HG02885 (cell line): ENCODE measurements at regions not wholly inside any gene's neighbourhood (a gene's known extent, or its start where the extent isn't known, plus 50 kb on each side); places are given as distances from the start of the nearest gene placed in this dataset.

ENCODE experiments used
- ATAC-seq: cut with Tn5 transposase; IDR thresholded peaks from one replicate; pipeline ENCODE4 v1.9.1; 2021; ENCODE audit warnings: mild to moderate bottlenecking; ENCODE audit not compliant: unreplicated experiment, poor library complexity

DNA sequence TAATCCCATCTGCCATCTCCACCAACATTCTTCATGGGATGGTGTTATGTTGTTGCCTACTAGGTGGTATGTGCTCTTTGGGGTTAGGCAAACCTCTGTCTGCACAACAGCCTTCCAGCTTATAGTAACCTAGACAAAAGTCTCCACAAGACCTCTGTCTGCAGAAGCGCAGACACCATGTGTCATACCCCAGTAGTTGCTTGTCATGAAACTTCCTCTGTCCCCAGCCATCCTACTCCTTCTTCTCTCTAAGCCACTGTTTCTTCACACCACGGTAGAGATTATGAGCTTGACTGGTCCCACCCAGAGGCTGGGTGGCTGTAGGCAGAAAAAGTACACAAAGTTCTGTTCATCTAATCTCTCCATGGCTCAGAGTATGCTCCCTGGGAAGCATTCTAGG lies 100.3 kb downstream of the MAF start:
- ATAC-seq, result no peak

DNA sequence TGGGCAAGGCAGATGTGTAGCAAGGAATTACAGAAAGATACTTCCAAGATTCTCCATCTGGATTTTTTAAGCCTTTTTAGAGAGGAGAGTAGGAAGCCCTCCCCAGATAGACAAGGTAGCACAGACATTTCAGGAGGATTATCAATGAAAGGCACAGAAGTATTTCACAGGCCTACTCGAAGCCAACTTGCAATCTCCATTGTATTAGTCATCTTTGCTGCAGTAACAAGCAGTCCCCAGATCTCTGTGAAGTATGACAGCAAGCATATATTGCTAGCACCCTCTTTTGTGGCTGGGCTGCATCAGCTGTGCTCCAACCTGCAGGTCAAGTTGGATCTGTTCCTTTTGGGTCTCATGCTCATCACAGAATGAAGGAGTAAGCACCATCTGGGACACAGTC lies 101.6 kb downstream of the MAF start:
- no peak for ATAC-seq

GRCh38 chr16:79497606-79498350 lies 102.8 kb downstream of the MAF start:
- ATAC-seq, result no peak

GRCh38 chr16:79493911-79494310 lies 106.6 kb downstream of the MAF start:
- no peak for ATAC-seq

GRCh38 chr16:79492036-79492435 lies 108.5 kb downstream of the MAF start:
- no peak for ATAC-seq

DNA sequence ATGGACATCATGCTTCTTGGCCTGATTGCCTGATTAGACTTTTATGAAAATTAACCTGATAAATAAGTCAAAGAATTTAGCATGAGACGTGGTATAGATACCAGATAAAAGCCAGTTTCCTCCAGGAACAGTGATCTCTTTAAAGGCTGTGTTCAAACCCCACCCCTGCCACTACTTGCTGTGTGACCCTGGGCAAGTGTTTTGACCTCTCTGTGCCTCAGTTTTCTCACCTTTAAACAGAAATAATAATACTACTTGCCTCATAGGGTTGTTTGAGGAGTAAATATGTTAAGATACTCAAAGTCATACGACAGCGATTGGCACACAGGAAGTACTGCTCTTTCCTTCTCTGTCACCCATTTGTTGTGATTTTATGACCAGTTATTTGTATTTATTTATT lies 115.5 kb downstream of the MAF start:
- ATAC-seq, result no peak

DNA sequence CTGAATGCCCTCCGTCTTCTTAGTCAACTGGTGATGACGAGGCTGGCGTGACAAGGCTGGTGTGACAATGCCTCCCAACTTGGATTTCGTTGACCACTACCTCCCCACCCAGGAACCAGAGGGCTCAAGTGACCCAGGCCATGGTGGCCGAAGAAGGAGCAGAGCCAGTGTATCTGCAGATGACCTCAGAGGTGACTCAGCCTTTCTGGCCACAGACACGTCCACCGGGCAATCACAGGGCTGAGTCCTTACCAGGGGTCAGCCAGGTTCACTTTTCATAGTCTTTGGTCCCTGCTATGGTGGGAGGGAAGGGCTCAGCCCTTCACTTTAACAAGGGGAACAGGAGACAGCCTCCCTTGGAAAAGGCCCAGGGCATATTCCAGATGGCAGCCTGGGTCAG lies 116.3 kb downstream of the MAF start:
- ATAC-seq, result no peak

- ATAC-seq, result no peak
These were observed 117.2 kb downstream of the MAF start for GRCh38 chr16:79483336-79483735.

GRCh38 chr16:79482011-79482410 lies 118.5 kb downstream of the MAF start:
- no peak for ATAC-seq

- no peak for ATAC-seq
These were observed 119.6 kb downstream of the MAF start for GRCh38 chr16:79480929-79481328.

DNA sequence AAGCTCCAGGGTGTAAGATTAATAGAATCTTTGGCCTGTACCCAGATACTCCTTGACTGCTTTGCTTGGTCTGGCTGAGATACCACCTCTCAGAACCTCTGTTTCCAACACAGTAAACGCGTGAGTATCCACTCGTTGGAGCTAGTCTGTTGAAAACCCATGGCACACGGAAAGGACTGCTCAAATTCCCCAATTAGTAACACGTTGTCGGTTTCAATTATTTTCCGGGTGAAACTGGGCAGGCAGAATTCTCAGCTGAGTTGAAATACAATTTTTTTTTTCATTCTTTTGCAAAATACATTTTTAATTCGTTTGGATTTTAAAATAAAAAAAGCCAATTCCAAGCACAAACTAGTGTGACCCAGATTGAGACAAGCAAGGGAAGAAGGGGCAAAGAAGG lies 120.5 kb downstream of the MAF start:
- ATAC-seq, result no peak

GRCh38 chr16:79476580-79476979 lies 124.0 kb downstream of the MAF start:
- ATAC-seq, result no peak

- no peak for ATAC-seq
These were observed 124.7 kb downstream of the MAF start for GRCh38 chr16:79475841-79476240.

DNA sequence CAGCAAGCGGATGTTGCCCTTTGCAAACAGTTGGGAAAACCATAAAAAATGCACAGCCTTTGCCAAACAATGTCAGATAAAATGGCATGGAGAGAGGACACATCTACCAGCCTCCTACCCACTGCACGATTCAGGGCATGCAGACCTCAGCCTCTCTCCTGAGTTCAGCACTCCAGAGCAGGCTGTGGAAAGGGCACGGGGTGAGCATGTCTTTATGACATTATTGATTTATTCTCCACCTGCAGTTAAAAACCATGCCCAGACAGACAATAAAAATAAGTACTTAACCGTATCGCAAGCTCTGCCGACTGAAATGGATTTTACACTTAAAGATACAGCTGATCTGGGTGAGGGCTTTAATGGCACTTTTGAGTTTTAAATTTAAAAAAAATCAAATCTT lies 127.1 kb downstream of the MAF start:
- ATAC-seq, result no peak

DNA sequence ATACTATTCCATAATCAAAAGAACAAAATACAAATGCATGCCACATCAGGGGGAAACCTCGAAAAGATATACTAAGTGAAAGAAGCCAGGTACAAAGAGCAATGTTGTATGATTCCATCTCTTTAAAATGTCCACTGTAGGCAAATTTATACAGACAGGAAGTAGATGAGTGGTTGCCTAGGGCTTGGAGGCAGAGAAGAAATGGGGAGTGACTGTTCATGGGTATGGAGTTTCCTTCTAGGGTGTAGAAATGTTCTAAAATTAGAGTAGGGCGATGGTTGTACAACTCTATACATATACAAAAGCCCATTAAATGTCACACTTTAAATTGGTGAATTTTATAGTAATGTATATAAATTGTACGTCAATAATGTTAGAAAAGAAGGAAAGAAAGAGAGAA lies 128.1 kb downstream of the MAF start:
- ATAC-seq, result no peak

DNA sequence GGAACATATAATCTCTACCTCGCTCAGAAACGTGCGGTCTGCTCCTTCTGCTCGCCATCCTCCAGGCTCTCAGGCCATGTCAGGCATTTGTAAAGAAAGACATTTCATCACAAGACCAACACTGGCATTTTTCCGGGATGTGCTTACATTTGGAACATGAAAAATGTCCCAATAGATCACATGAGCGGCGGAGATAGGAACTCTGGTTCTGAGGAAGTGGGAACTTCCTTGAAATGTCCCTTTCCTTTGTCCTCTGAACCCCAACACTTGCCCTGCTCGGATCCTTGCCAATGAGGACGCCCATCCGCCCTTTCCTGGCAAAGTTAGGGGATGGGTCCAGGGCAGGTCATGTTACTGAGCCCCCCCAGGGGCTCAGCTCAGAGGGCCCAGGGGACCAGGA lies 130.5 kb downstream of the MAF start:
- no peak for ATAC-seq

- ATAC-seq, result no peak
These were observed 131.9 kb downstream of the MAF start for GRCh38 chr16:79468631-79469030.

GRCh38 chr16:79468121-79468552 lies 132.4 kb downstream of the MAF start:
- no peak for ATAC-seq

DNA sequence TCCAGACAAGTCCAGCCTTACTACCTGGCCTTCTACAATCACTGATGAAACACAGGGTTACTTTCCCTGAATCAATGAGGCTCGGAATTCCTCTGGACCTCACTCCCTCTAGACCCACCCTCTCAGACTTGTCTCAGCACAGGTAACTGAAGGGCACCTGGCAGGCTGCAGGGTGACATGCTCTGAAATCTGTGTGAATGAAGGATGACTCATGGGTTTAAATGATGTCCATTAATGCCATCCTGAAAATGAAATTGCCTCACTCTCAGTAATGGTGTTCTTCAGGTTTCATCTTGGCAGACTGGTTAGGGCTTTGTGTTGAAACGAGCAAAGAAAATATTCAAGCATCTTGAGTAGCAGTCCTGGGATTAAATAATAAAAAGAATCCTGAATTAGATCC lies 134.4 kb downstream of the MAF start:
- no peak for ATAC-seq

GRCh38 chr16:79463841-79464240 lies 136.7 kb downstream of the MAF start:
- no peak for ATAC-seq

- ATAC-seq, result no peak
These were observed 144.5 kb downstream of the MAF start for GRCh38 chr16:79456036-79456435.

DNA sequence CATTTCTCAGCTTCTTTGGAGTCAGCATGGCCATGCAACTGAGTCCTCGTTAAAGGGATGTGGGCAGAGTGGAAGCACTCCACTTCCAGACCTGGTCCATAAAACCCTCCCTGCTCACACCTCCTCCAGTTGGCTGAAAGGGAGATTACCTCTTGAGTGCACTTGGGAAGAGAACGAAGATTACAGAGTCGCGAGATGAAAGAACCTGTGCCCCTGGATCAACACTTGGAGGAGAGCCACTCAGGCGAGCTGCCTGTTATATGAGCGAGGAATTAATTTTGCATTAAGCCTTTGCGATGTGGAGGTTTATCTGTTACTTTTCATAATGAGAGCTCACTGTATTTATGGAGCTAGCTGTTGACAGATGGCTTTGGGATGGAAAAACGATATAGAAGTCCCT lies 147.9 kb downstream of the MAF start:
- no peak for ATAC-seq
